OCI-LY3 (cell line): ENCODE measurements at regions not wholly inside any gene's neighbourhood (a gene's known extent, or its start where the extent isn't known, plus 50 kb on each side); places are given as distances from the start of the nearest gene placed in this dataset.

Source experiments
- CTCF ChIP-seq: fragments of 200-600, 300-600 bp; sonication (generic); IDR thresholded peaks from 2 replicates; pipeline ENCODE4 v1.5.1; 2014; ENCODE audit warnings: antibody characterized with exemption, low read length, low read depth
- EZH2phosphoT487 ChIP-seq: fragments of 200-600 bp; shearing (Covaris generic); IDR thresholded peaks from 2 replicates; pipeline ENCODE4 v1.6.1; 2018; ENCODE audit warnings: antibody characterized with exemption, mixed run types, low read depth

- TF ChIP-seq EZH2phosphoT487 (no peak), CTCF (no peak)
Observed at GRCh38 chr10:4262870-4263600, 478.0 kb upstream of the KLF6 start.
